ENCODE measurements at regions not wholly inside any gene's neighbourhood (a gene's known extent, or its start where the extent isn't known, plus 50 kb on each side); places are given as distances from the start of the nearest gene placed in this dataset.

GRCh38 chr6:43912116-43912577 is 142.1 kb downstream of the VEGFA start:
- TF ChIP-seq CTCF (IDR thresholded peaks at IDR 0.05), result no peak
- no peak for TF ChIP-seq POLR2A (IDR thresholded peaks at IDR 0.05)
- TF ChIP-seq POLR2AphosphoS5 (IDR thresholded peaks at IDR 0.05), result no peak

Measured in prostate gland (tissue), 2 donors.